WERI-Rb-1 (cell line): ENCODE measurements at regions not wholly inside any gene's neighbourhood (a gene's known extent, or its start where the extent isn't known, plus 50 kb on each side); places are given as distances from the start of the nearest gene placed in this dataset.

Source experiments
- DNase-seq: peaks from one replicate; pipeline ENCODE4 v3.0.0-alpha.2; 2020
- H3K27ac ChIP-seq: fragments of 250-450 bp; sonication (Bioruptor Pico); 2 replicates; pipeline ENCODE4 v1.5.1; 2020; ENCODE audit warnings: mild to moderate bottlenecking, moderate library complexity
- H3K27me3 ChIP-seq: fragments of 250-450 bp; sonication (Bioruptor Pico); 2 replicates; pipeline ENCODE4 v1.5.1; 2021; ENCODE audit warnings: mild to moderate bottlenecking, low read depth, moderate library complexity; ENCODE audit not compliant: insufficient read depth, severe bottlenecking
- H3K36me3 ChIP-seq: fragments of 250-450 bp; sonication (Bioruptor Pico); 2 replicates; pipeline ENCODE4 v1.5.1; 2020; ENCODE audit warnings: mild to moderate bottlenecking, moderate library complexity
- H3K4me3 ChIP-seq: 2 replicates; pipeline ENCODE4 v1.5.1; 2011; ENCODE audit warnings: low read depth, mild to moderate bottlenecking, control low read depth, low read length
- H3K9me3 ChIP-seq: fragments of 250-450 bp; sonication (Bioruptor Pico); 2 replicates; pipeline ENCODE4 v1.5.1; 2021; ENCODE audit warnings: mild to moderate bottlenecking, moderate library complexity; ENCODE audit not compliant: severe bottlenecking
- TF ChIP-seq, protein P1 (sequence below): IDR thresholded peaks from 2 replicates; pipeline ENCODE4 v1.5.1; 2011; ENCODE audit warnings: low read depth, mild to moderate bottlenecking, control low read depth, inconsistent platforms, low read length

DNA sequence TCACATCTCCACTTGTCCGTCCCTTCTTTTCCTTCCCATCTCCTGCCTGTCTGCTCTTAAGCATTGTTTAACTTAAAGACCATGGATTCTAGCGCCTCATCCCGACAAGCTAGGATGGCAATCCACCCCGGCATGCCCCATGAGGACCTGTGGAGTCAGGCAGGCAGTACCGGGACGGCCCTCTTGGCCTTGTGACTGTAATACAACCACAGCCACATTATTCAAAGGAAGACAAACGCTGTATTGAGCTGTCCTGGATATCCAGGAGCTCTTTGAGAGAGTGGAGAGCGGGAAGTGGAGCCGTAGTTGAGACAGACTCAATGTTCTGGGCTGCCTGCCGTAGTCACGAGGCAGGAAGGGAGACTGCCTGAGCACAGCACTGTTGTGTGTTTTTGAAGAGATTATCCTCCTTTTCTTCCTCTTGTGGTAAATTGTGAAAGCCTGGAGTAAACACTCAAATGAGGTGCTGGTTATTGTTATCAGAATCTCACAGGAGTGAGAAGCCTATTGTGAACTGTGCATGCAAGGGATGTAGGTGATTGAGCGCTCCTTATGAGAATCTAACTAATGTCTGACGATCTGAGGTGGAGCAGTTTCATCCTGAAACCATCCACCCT, 929.8 kb upstream of the CNTNAP5 start:
- DNase-seq = no peak
- H3K9me3 ChIP-seq = no peaks in the 10 kb centered on the region
- TF ChIP-seq, protein P1, sequence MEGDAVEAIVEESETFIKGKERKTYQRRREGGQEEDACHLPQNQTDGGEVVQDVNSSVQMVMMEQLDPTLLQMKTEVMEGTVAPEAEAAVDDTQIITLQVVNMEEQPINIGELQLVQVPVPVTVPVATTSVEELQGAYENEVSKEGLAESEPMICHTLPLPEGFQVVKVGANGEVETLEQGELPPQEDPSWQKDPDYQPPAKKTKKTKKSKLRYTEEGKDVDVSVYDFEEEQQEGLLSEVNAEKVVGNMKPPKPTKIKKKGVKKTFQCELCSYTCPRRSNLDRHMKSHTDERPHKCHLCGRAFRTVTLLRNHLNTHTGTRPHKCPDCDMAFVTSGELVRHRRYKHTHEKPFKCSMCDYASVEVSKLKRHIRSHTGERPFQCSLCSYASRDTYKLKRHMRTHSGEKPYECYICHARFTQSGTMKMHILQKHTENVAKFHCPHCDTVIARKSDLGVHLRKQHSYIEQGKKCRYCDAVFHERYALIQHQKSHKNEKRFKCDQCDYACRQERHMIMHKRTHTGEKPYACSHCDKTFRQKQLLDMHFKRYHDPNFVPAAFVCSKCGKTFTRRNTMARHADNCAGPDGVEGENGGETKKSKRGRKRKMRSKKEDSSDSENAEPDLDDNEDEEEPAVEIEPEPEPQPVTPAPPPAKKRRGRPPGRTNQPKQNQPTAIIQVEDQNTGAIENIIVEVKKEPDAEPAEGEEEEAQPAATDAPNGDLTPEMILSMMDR = no peak
- no peak overlapping the region for H3K27ac ChIP-seq
- no peak overlapping the region for H3K4me3 ChIP-seq
- H3K36me3 ChIP-seq = no peaks in the 10 kb centered on the region
- H3K27me3 ChIP-seq = no peaks in the 10 kb centered on the region

DNA sequence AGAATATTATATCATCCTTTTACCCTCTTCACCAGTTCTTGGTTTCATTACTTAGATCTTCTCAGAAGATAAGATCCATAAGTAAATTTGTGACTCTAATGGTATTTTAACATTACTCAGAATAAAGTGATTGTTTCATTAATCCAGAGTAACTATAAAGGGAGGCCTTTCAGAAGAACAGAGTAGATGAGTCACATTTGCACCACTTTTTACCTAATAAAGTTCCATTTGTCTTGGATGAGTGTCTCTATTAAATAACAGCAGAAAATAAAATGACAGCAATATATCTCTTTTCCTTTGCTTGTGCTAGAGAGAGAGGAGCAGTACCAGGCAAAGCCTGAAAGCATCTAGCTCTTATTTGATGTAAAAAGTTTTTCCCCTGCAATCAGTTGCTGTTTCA, 926.5 kb upstream of the CNTNAP5 start:
- H3K27me3 ChIP-seq = no peaks in the 10 kb centered on the region
- DNase-seq = no peak
- no peaks in the 10 kb centered on the region for H3K9me3 ChIP-seq
- no peak overlapping the region for H3K27ac ChIP-seq
- TF ChIP-seq, protein P1 = no peak
- no peak overlapping the region for H3K4me3 ChIP-seq
- H3K36me3 ChIP-seq = no peaks in the 10 kb centered on the region

DNA sequence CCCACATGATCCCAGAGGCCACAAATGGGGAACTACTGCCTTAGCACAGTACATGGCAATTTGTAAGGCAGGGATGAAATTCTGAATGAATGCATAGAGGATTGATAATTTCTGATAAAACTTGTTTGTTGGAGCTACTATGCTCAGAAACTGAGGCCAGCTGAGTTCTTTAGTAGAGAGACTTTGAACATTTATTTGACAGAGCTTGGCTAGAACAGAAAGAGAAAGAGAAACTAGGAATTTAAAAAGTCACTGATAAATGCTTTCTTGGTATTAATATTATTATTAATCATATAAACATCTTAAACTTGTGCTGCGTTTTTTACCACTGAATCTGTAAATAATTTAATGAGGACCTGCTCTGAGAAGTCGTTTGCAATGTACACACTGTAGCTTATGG, 923.7 kb upstream of the CNTNAP5 start:
- TF ChIP-seq, protein P1 = no peak
- no peak for DNase-seq
- Histone ChIP-seq H3K27me3 (no peaks in the 10 kb centered on the region), H3K27ac (no peak overlapping the region), H3K36me3 (no peaks in the 10 kb centered on the region), H3K9me3 (no peaks in the 10 kb centered on the region), H3K4me3 (no peak overlapping the region)

DNA sequence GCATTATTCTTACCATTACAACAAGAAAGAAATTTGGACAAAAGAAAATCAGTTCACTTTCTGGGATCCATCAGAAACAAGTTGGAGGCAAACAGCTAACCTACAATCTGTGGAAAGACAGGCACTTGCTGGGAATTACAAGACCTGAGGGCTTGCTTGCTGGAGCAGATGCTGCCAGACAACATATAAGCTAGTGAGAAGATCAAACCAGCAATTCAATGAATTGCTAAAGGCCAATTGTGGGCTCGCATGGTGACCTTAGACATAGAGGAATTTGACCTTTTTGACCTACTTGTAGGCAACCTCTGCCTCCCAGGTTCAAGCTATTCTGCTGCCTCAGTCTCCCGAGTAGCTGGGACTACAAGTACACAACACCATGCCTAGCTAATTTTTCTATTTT, 921.2 kb upstream of the CNTNAP5 start:
- no peak for DNase-seq
- H3K9me3 ChIP-seq = no peaks in the 10 kb centered on the region
- no peaks in the 10 kb centered on the region for H3K36me3 ChIP-seq
- no peak overlapping the region for H3K27ac ChIP-seq
- H3K27me3 ChIP-seq = no peaks in the 10 kb centered on the region
- no peak overlapping the region for H3K4me3 ChIP-seq
- TF ChIP-seq, protein P1 = no peak

DNA sequence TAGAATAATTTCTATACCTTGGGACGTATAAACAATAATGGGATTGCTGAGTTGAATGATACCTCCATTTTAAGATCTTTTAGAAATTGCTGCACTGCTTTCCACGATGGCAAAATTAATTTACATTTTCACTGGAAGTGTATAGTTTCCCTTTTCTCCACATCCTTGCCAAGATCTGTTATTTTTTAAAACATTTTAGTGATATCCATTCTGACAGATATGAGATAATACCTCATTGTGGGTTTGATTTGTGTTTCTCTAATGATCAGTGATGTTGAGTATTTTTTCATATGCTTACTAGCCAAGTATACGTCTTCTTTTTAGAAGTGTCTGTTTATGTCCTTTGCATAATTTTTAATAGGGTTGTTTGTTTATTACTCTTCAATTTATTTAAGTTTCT, 908.5 kb upstream of the CNTNAP5 start:
- Histone ChIP-seq H3K27me3 (no peaks in the 10 kb centered on the region), H3K36me3 (no peaks in the 10 kb centered on the region), H3K9me3 (no peaks in the 10 kb centered on the region), H3K27ac (no peak overlapping the region), H3K4me3 (no peak overlapping the region)
- TF ChIP-seq, protein P1 = no peak
- DNase-seq = no peak

DNA sequence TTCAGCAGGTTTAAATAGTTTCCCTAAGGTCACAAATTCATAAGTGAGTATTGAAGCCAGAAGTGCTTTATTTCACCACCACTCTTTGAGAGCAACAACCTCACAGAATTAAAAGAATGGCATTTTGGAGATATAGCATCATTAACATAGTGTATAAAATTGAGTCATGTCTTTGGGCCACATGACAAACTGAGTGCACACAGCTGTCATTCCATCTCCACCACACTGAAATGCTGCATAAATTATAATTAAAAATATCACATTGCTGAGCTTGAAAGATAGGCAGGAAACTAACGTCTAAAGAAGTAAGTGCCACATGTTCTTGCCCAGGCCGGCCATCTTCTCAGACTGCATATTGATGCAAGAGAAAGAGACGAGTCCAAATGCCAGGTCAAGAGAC, 897.9 kb upstream of the CNTNAP5 start:
- no peak overlapping the region for H3K27ac ChIP-seq
- H3K9me3 ChIP-seq = no peaks in the 10 kb centered on the region
- no peaks in the 10 kb centered on the region for H3K36me3 ChIP-seq
- no peak for DNase-seq
- H3K4me3 ChIP-seq = no peak overlapping the region
- no peaks in the 10 kb centered on the region for H3K27me3 ChIP-seq
- TF ChIP-seq, protein P1 = no peak
